ENCODE measurements at regions not wholly inside any gene's neighbourhood (a gene's known extent, or its start where the extent isn't known, plus 50 kb on each side); places are given as distances from the start of the nearest gene placed in this dataset.
"Not testable (repeated sequence)": the region's sequence is repeated elsewhere in the genome, so short reads cannot be mapped to it uniquely, and the experiment has no call there.

- no peaks in the 10 kb centered on the region for H3K27me3 Mint-ChIP-seq (ENCODE audit: low read depth)
- H3K4me3 Mint-ChIP-seq = no peak overlapping the region
- H3K9me3 Mint-ChIP-seq = peaks cover 14% of the 10 kb centered on the region
- H3K36me3 Mint-ChIP-seq (ENCODE audit: low read depth) = no peaks in the 10 kb centered on the region
- peaks cover 4% of the 10 kb centered on the region for H3K4me1 Mint-ChIP-seq
- no peak overlapping the region for H3K27ac Mint-ChIP-seq
- TF ChIP-seq CTCF (IDR thresholded peaks at IDR 0.05; ENCODE audit: unreplicated experiment in 3 of 3) = no peak
Measured at GRCh38 chr10:20656886-20657285, 240.2 kb downstream of the NEBL start.

GRCh38 chr10:20652424-20652823 lies 244.7 kb downstream of the NEBL start:
- not testable (repeated sequence) for H3K4me1 Mint-ChIP-seq; H3K27ac Mint-ChIP-seq; H3K36me3 Mint-ChIP-seq (ENCODE audit: low read depth); H3K27me3 Mint-ChIP-seq (ENCODE audit: low read depth); H3K4me3 Mint-ChIP-seq
- peaks cover 15% of the 10 kb centered on the region for H3K9me3 Mint-ChIP-seq

- Mint-ChIP-seq H3K4me1 (peaks cover 19% of the 10 kb centered on the region), H3K4me3 (no peak overlapping the region), H3K36me3 (ENCODE audit: low read depth) (no peaks in the 10 kb centered on the region), H3K27me3 (ENCODE audit: low read depth) (no peaks in the 10 kb centered on the region), H3K9me3 (peaks cover 11% of the 10 kb centered on the region), H3K27ac (no peak overlapping the region)
- TF ChIP-seq CTCF (IDR thresholded peaks at IDR 0.05; ENCODE audit: unreplicated experiment in 3 of 3) = no peak
Measured at GRCh38 chr10:20648263-20648874, 248.7 kb downstream of the NEBL start.

- no peaks in the 10 kb centered on the region for H3K36me3 Mint-ChIP-seq (ENCODE audit: low read depth)
- H3K27me3 Mint-ChIP-seq (ENCODE audit: low read depth) = no peaks in the 10 kb centered on the region
- H3K9me3 Mint-ChIP-seq = peaks cover 11% of the 10 kb centered on the region
- no peak for TF ChIP-seq CTCF (IDR thresholded peaks at IDR 0.05; ENCODE audit: unreplicated experiment in 3 of 3)
- no peak overlapping the region for H3K27ac Mint-ChIP-seq
- H3K4me1 Mint-ChIP-seq = peaks cover 22% of the 10 kb centered on the region
- H3K4me3 Mint-ChIP-seq = no peak overlapping the region
Measured at GRCh38 chr10:20647756-20648155, 249.4 kb downstream of the NEBL start.

- TF ChIP-seq CTCF (IDR thresholded peaks at IDR 0.05; ENCODE audit: unreplicated experiment in 3 of 3) = no peak
- H3K4me3 Mint-ChIP-seq = no peak overlapping the region
- H3K27ac Mint-ChIP-seq = peak overlapping the region; percentile 70 to 73 (median 72)
- no peaks in the 10 kb centered on the region for H3K27me3 Mint-ChIP-seq (ENCODE audit: low read depth)
- peaks cover 22% of the 10 kb centered on the region for H3K4me1 Mint-ChIP-seq
- no peaks in the 10 kb centered on the region for H3K36me3 Mint-ChIP-seq (ENCODE audit: low read depth)
- H3K9me3 Mint-ChIP-seq = peaks cover 4% of the 10 kb centered on the region
Measured at GRCh38 chr10:20644421-20644820, 252.7 kb downstream of the NEBL start.

- Mint-ChIP-seq H3K27me3 (ENCODE audit: low read depth) (no peaks in the 10 kb centered on the region), H3K4me1 (peaks cover 22% of the 10 kb centered on the region)
Measured at GRCh38 chr10:20641605-20642004, 255.5 kb downstream of the NEBL start.

More at GRCh38 chr10:20641605-20642004, 255.5 kb downstream of the NEBL start:
- no peak for TF ChIP-seq CTCF (IDR thresholded peaks at IDR 0.05; ENCODE audit: unreplicated experiment in 3 of 3)
- no peak overlapping the region for H3K4me3 Mint-ChIP-seq
- no peak overlapping the region for H3K27ac Mint-ChIP-seq
- no peaks in the 10 kb centered on the region for H3K36me3 Mint-ChIP-seq (ENCODE audit: low read depth)
- H3K9me3 Mint-ChIP-seq = peaks cover 4% of the 10 kb centered on the region

All from nephron (organoid).